ENCODE measurements at regions not wholly inside any gene's neighbourhood (a gene's known extent, or its start where the extent isn't known, plus 50 kb on each side); places are given as distances from the start of the nearest gene placed in this dataset.

DNA sequence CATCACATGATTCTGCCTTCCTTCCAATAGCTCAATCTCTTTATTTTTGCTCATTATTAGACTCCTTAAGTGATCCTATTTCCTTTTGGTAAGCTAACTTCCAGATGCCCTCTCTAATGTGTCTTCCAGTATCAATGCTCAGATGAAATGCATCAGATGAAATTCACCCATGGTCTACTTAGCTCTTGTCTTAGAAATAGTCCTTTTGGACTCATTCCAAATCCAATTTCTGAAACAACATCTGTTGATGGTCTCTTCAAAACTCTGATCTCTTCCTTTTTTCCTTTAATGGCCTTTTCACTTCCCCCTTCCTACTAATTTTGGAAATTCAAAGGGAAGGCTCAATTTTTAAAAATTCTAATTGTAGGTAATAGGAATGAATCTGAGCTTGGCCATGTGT is 81.1 kb upstream of the GREM2 start:
- intact Hi-C loops (cut with micrococcal nuclease; ENCODE audit: unreplicated experiment) = loop anchor here (5.0 kb wide), 1 partner anchor 501 kb away; no protein-coding TSS in a partner anchor
- no TSS peak for BruUV-seq (replicated peaks)
- TF ChIP-seq, protein P1, sequence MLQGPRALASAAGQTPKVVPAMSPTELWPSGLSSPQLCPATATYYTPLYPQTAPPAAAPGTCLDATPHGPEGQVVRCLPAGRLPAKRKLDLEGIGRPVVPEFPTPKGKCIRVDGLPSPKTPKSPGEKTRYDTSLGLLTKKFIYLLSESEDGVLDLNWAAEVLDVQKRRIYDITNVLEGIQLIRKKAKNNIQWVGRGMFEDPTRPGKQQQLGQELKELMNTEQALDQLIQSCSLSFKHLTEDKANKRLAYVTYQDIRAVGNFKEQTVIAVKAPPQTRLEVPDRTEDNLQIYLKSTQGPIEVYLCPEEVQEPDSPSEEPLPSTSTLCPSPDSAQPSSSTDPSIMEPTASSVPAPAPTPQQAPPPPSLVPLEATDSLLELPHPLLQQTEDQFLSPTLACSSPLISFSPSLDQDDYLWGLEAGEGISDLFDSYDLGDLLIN (CRISPR knock-in tag; IDR thresholded peaks at IDR 0.05; ENCODE audit: borderline replicate concordance) = no peak
- TF ChIP-seq ZNF569 (CRISPR knock-in tag; IDR thresholded peaks at IDR 0.05; ENCODE audit: borderline replicate concordance) (no peak), PITX1 (CRISPR knock-in tag; IDR thresholded peaks at IDR 0.05) (no peak), MEF2D (CRISPR knock-in tag; IDR thresholded peaks at IDR 0.05) (no peak), HNRNPK (IDR thresholded peaks at IDR 0.05; ENCODE audit: low read depth, low read length, poor library complexity, severe bottlenecking) (no peak), RAD21 (CRISPR knock-in tag; IDR thresholded peaks at IDR 0.05) (no peak), NKX3-1 (CRISPR knock-in tag; IDR thresholded peaks at IDR 0.05) (no peak), FOSL2 (CRISPR knock-in tag; IDR thresholded peaks at IDR 0.05) (no peak), ZNF639 (CRISPR knock-in tag; conservative IDR thresholded peaks at IDR 0.05) (no peak), ZNF33A (CRISPR knock-in tag; IDR thresholded peaks at IDR 0.05; ENCODE audit: borderline replicate concordance) (no peak), ZBTB25 (CRISPR knock-in tag; IDR thresholded peaks at IDR 0.05) (no peak), FIP1L1 (IDR thresholded peaks at IDR 0.05; ENCODE audit: borderline replicate concordance, insufficient read depth, low read depth, low read length) (no peak), ZBTB44 (CRISPR knock-in tag; IDR thresholded peaks at IDR 0.05) (no peak), ZBTB7B (CRISPR knock-in tag; IDR thresholded peaks at IDR 0.05) (no peak), CHD2 (IDR thresholded peaks at IDR 0.05; ENCODE audit: low read depth, low read length) (no peak)
- TF ChIP-seq, protein P2, sequence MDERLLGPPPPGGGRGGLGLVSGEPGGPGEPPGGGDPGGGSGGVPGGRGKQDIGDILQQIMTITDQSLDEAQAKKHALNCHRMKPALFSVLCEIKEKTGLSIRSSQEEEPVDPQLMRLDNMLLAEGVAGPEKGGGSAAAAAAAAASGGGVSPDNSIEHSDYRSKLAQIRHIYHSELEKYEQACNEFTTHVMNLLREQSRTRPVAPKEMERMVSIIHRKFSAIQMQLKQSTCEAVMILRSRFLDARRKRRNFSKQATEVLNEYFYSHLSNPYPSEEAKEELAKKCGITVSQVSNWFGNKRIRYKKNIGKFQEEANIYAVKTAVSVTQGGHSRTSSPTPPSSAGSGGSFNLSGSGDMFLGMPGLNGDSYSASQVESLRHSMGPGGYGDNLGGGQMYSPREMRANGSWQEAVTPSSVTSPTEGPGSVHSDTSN (CRISPR knock-in tag; IDR thresholded peaks at IDR 0.05) = no peak
- TF ChIP-seq, protein P3, sequence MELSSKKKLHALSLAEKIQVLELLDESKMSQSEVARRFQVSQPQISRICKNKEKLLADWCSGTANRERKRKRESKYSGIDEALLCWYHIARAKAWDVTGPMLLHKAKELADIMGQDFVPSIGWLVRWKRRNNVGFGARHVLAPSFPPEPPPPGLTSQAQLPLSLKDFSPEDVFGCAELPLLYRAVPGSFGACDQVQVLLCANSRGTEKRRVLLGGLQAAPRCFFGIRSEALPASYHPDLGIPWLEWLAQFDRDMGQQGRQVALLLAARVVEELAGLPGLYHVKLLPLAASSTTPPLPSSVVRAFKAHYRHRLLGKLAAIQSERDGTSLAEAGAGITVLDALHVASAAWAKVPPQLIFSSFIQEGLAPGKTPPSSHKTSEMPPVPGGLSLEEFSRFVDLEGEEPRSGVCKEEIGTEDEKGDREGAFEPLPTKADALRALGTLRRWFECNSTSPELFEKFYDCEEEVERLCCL (CRISPR knock-in tag; IDR thresholded peaks at IDR 0.05; ENCODE audit: borderline replicate concordance) = no peak
- FAIRE-seq (no peak), DNase-seq (ENCODE audit: low spot score) (no peak), ATAC-seq (no peak)
- H3K4me2 ChIP-seq (ENCODE audit: low read depth, low read length) = no peak overlapping the region
- H3K79me2 ChIP-seq (ENCODE audit: insufficient read depth, low read length) = no peaks in the 10 kb centered on the region
- CTCF ChIA-PET (ENCODE audit: low intra/inter-chr PET ratio, low total read pairs) = no interaction called here
- no peaks in the 10 kb centered on the region for H4K20me1 ChIP-seq (ENCODE audit: insufficient read depth, low read length)
- no peak overlapping the region for H3K27ac ChIP-seq (ENCODE audit: extremely low read length, insufficient read depth, low read length)
- H3K9ac ChIP-seq (ENCODE audit: insufficient read depth, low read depth, low read length) = no peak overlapping the region
- no peak overlapping the region for H2AFZ ChIP-seq (ENCODE audit: low read length)
- in situ Hi-C loops (cut with HindIII; ENCODE audit: extremely low pct_ligation_motif_present, low pct_unique_long_range_greater_than_20kb) = loop anchor here (25.0 kb wide), 1 partner anchor 506 kb away; no protein-coding TSS in a partner anchor
- no peaks in the 10 kb centered on the region for H3K36me3 ChIP-seq (replicated peaks in 1 of 2; ENCODE audit: control insufficient read depth in 1 of 2, insufficient read depth in 2 of 2, low read length in 2 of 2)
- POLR2A ChIA-PET = no interaction called here
- H3K27me3 ChIP-seq (ENCODE audit: control insufficient read depth in 1 of 2, insufficient read depth in 2 of 2, low read length in 2 of 2) = 0 out of 5 replicates have a peak, but pooled peaks cover 0 to 4% of the 10 kb centered on the region in 2 experiments
- no peaks in the 10 kb centered on the region for H3K9me3 ChIP-seq (ENCODE audit: low read length)
- no peaks in the 10 kb centered on the region for H3K4me1 ChIP-seq (ENCODE audit: insufficient read depth, low read length)
- no peak overlapping the region for H3K4me3 ChIP-seq (replicated peaks in 1 of 3; ENCODE audit: insufficient read depth in 1 of 3, low read depth in 2 of 3, low read length in 3 of 3)
